Kidney (tissue), 13 donors: ENCODE measurements at regions not wholly inside any gene's neighbourhood (a gene's known extent, or its start where the extent isn't known, plus 50 kb on each side); places are given as distances from the start of the nearest gene placed in this dataset.

Experiments used
- DNase-seq, 5 donors: peaks; one replicate each; pipeline ENCODE4 v3.0.0-alpha.2; 2013 to 2020
- FAIRE-seq: peaks from 2 replicates; lab custom pipeline; 2012; peaks lifted over from hg19 to GRCh38; lab: Jason Lieb, UNC
- H3K27ac ChIP-seq, 2 donors: one replicate each; pipeline ENCODE4 v1.7.0; 2013; ENCODE audit warnings: low read depth in 2 of 2, low read length in 2 of 2, inconsistent platforms in 1 of 2
- H3K27me3 ChIP-seq: one replicate; pipeline ENCODE4 v1.7.1; 2013; ENCODE audit warnings: low read length, inconsistent platforms; ENCODE audit not compliant: control insufficient read depth, insufficient read depth
- H3K36me3 ChIP-seq, 3 donors: one replicate each; pipeline versions ENCODE4 v1.7.0 to v1.7.1; 2013; ENCODE audit warnings: low read length in 3 of 3, control low read depth in 1 of 3, inconsistent platforms in 1 of 3; ENCODE audit not compliant: insufficient read depth in 3 of 3, control insufficient read depth in 2 of 3
- H3K4me1 ChIP-seq, 3 donors: one replicate each; pipeline versions ENCODE4 v1.7.0 to v1.7.1; 2013; ENCODE audit warnings: low read length in 3 of 3, inconsistent platforms in 1 of 3, low read depth in 1 of 3; ENCODE audit not compliant: control insufficient read depth in 2 of 3, insufficient read depth in 2 of 3
- H3K4me3 ChIP-seq, 3 donors: one replicate each; pipeline versions ENCODE4 v1.7.0 to v1.8.1; 2013; ENCODE audit warnings: low read length in 3 of 3, control low read depth in 1 of 3, inconsistent platforms in 1 of 3
- H3K9ac ChIP-seq, 3 donors: one replicate each; pipeline versions ENCODE4 v1.7.0 to v1.7.1; 2013; ENCODE audit warnings: low read length in 3 of 3, control low read depth in 1 of 3, inconsistent platforms in 1 of 3
- H3K9me3 ChIP-seq, 3 donors: one replicate each; pipeline versions ENCODE4 v1.7.0 to v1.7.1; 2013; ENCODE audit warnings: low read length in 3 of 3, control low read depth in 1 of 3, inconsistent platforms in 1 of 3; ENCODE audit not compliant: control insufficient read depth in 2 of 3, insufficient read depth in 1 of 3
- intact Hi-C: fragments of 100-400 bp; cut with DNase I; formaldehyde crosslinking; loops from one replicate; pipeline ENCODE4 v1.11.1; 2022
- TF ChIP-seq, protein P1 (sequence below): IDR thresholded peaks from 3 replicates; pipeline ENCODE4 v1.5.1; 2012; ENCODE audit warnings: mild to moderate bottlenecking, moderate library complexity, borderline replicate concordance; ENCODE audit not compliant: insufficient read depth; ENCODE audit errors: extremely low read depth
- donor health status: control.
- donor health status: control.
- donor health status: control.
- donor health status: control.
- donor health status: control.
- donor health status: DM: yes; HTN: yes; CAD: no.
- donor health status: Normal renal cell carcinoma (clear cell type).

- Histone ChIP-seq H3K36me3 (no peaks in the 10 kb centered on the region), H3K4me3 (no peak overlapping the region), H3K4me1 (no peaks in the 10 kb centered on the region), H3K9me3 (no peaks in the 10 kb centered on the region), H3K27ac (no peak overlapping the region), H3K9ac (no peak overlapping the region), H3K27me3 (no peaks in the 10 kb centered on the region)
- FAIRE-seq (no peak), DNase-seq (no peak)
- intact Hi-C loops: no loop called here
- TF ChIP-seq, protein P1, sequence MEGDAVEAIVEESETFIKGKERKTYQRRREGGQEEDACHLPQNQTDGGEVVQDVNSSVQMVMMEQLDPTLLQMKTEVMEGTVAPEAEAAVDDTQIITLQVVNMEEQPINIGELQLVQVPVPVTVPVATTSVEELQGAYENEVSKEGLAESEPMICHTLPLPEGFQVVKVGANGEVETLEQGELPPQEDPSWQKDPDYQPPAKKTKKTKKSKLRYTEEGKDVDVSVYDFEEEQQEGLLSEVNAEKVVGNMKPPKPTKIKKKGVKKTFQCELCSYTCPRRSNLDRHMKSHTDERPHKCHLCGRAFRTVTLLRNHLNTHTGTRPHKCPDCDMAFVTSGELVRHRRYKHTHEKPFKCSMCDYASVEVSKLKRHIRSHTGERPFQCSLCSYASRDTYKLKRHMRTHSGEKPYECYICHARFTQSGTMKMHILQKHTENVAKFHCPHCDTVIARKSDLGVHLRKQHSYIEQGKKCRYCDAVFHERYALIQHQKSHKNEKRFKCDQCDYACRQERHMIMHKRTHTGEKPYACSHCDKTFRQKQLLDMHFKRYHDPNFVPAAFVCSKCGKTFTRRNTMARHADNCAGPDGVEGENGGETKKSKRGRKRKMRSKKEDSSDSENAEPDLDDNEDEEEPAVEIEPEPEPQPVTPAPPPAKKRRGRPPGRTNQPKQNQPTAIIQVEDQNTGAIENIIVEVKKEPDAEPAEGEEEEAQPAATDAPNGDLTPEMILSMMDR: no peak
Observed at GRCh38 chr4:102422843-102423242, 77.6 kb upstream of the SLC39A8 start.

DNA sequence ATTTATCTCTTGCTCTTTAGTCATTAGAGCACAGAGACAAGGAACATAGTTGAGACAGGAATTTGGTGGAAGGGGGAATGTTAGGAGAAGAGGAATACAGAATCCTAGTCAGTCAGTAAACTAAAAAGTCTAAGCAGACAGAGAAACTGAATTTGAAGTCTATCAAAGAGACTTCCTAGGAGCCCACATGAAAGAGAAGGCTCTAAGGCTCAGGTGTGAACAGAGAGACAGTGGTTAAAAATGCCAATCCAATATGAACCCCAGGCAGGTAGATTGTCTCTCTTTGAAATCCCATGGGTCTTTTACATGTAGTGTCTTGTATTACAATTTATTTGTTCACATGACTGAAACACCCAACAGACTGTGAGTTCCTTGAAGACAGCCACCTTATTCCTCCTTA is 77.8 kb upstream of the NFKB1 start:
- intact Hi-C loops: no loop called here

DNA sequence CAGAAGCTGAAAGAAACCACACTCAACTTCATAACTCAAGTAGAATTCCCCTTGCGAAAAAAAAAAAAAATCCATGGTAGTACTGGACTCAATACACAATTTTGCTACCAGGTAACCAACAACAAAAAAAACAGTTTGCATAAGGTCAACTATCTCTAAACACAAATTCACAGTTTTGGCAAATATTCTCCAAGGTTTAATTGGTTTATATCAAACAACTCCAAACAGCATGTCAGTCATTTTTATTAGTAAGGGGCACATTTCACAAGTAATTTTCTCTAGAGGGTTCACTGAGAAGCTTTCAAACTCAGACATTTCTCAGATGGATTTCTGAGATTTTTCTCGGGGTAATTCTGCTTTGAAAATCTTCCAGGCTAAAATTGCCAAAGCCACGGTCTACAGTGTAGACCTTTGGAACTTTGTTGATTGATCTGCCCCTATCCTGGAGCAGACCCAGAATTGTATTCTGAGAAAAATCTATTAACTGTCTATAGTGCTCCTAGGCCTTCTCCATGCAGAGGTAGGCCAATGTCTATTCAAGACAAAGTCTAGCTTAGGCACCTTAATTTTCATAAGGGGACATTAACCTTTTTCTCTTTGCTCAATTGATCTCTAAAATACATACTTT is 73.7 kb upstream of the NFKB1 start:
- intact Hi-C loops: no loop called here
- Histone ChIP-seq H3K36me3 (no peaks in the 10 kb centered on the region), H3K4me3 (no peak overlapping the region)

More for the DNA sequence above, 77.8 kb upstream of the NFKB1 start:
- no peak overlapping the region for H3K27ac ChIP-seq
- H3K9me3 ChIP-seq: no peaks in the 10 kb centered on the region
- no peak overlapping the region for H3K4me3 ChIP-seq
- H3K9ac ChIP-seq: no peak overlapping the region
- no peaks in the 10 kb centered on the region for H3K36me3 ChIP-seq
- TF ChIP-seq, protein P1: no peak
- FAIRE-seq (no peak), DNase-seq (no peak)
- no peaks in the 10 kb centered on the region for H3K4me1 ChIP-seq
- no peaks in the 10 kb centered on the region for H3K27me3 ChIP-seq

More for the DNA sequence above, 73.7 kb upstream of the NFKB1 start:
- TF ChIP-seq, protein P1: no peak
- no peaks in the 10 kb centered on the region for H3K9me3 ChIP-seq
- no peaks in the 10 kb centered on the region for H3K4me1 ChIP-seq
- FAIRE-seq (no peak), DNase-seq (no peak)
- H3K27me3 ChIP-seq: no peaks in the 10 kb centered on the region
- no peak overlapping the region for H3K9ac ChIP-seq
- no peak overlapping the region for H3K27ac ChIP-seq
